ENCODE measurements at regions not wholly inside any gene's neighbourhood (a gene's known extent, or its start where the extent isn't known, plus 50 kb on each side); places are given as distances from the start of the nearest gene placed in this dataset.

GRCh38 chr9:14424983-14425382 is 111.0 kb upstream of the NFIB start:
- DNase-seq = peak; percentile 73

- DNase-seq = no peak
Measured at GRCh38 chr9:14424289-14424688, 110.3 kb upstream of the NFIB start.

GRCh38 chr9:14423815-14424261 is 109.9 kb upstream of the NFIB start:
- peak; percentile 89 for DNase-seq

GRCh38 chr9:14421291-14421690 is 107.3 kb upstream of the NFIB start:
- DNase-seq = no peak

- DNase-seq = no peak
Measured at GRCh38 chr9:14418941-14419937, 105.3 kb upstream of the NFIB start.

- DNase-seq = no peak
Measured at GRCh38 chr9:14418301-14418940, 104.5 kb upstream of the NFIB start.

- DNase-seq = no peak
Measured at GRCh38 chr9:14417237-14417636, 103.3 kb upstream of the NFIB start.

- DNase-seq = no peak
Measured at GRCh38 chr9:14415947-14416346, 102.0 kb upstream of the NFIB start.

GRCh38 chr9:14413812-14414211 is 99.9 kb upstream of the NFIB start:
- DNase-seq = no peak

- DNase-seq = no peak
Measured at GRCh38 chr9:14412775-14413174, 98.8 kb upstream of the NFIB start.

- no peak for DNase-seq
Measured at GRCh38 chr9:14406463-14406862, 92.5 kb upstream of the NFIB start.

GRCh38 chr9:14405176-14405706 is 91.3 kb upstream of the NFIB start:
- no peak for DNase-seq

- no peak for DNase-seq
Measured at GRCh38 chr9:14403081-14403480, 89.1 kb upstream of the NFIB start.

GRCh38 chr9:14402583-14402982 is 88.6 kb upstream of the NFIB start:
- no peak for DNase-seq

GRCh38 chr9:14401911-14402310 is 88.0 kb upstream of the NFIB start:
- no peak for DNase-seq

GRCh38 chr9:14400658-14400995 is 86.7 kb upstream of the NFIB start:
- DNase-seq = no peak

- DNase-seq = no peak
Measured at GRCh38 chr9:14399756-14400657, 86.1 kb upstream of the NFIB start.

GRCh38 chr9:14398473-14398872 is 84.5 kb upstream of the NFIB start:
- no peak for DNase-seq

- no peak for DNase-seq
Measured at GRCh38 chr9:14396171-14396570, 82.2 kb upstream of the NFIB start.

- no peak for DNase-seq
Measured at GRCh38 chr9:14395317-14396082, 81.6 kb upstream of the NFIB start.

- DNase-seq = no peak
Measured at GRCh38 chr9:14393418-14393817, 79.5 kb upstream of the NFIB start.

- no peak for DNase-seq
Measured at GRCh38 chr9:14391620-14392019, 77.7 kb upstream of the NFIB start.
